Osteocyte (in vitro differentiated cells): ENCODE measurements at regions not wholly inside any gene's neighbourhood (a gene's known extent, or its start where the extent isn't known, plus 50 kb on each side); places are given as distances from the start of the nearest gene placed in this dataset.

Experiments
- DNase-seq: peaks from one replicate; pipeline ENCODE4 v3.0.0; 2021; ENCODE audit warnings: mixed read lengths; ENCODE audit not compliant: unreplicated experiment; ENCODE audit errors: extremely low spot score
- H3K27ac Mint-ChIP-seq: one replicate; pipeline ENCODE4 v1.8.0; 2021; ENCODE audit warnings: mild to moderate bottlenecking, mixed read lengths; ENCODE audit not compliant: unreplicated experiment
- H3K27me3 Mint-ChIP-seq: one replicate; pipeline ENCODE4 v1.8.0; 2021; ENCODE audit warnings: mixed read lengths; ENCODE audit not compliant: unreplicated experiment
- H3K36me3 Mint-ChIP-seq: one replicate; pipeline ENCODE4 v1.8.0; 2021; ENCODE audit warnings: mixed read lengths; ENCODE audit not compliant: unreplicated experiment
- H3K4me1 Mint-ChIP-seq: one replicate; pipeline ENCODE4 v1.8.0; 2021; ENCODE audit warnings: mixed read lengths; ENCODE audit not compliant: unreplicated experiment
- H3K4me3 Mint-ChIP-seq: one replicate; pipeline ENCODE4 v1.8.0; 2021; ENCODE audit warnings: mild to moderate bottlenecking, moderate library complexity, mixed read lengths; ENCODE audit not compliant: unreplicated experiment
- H3K9me3 Mint-ChIP-seq: one replicate; pipeline ENCODE4 v1.8.0; 2021; ENCODE audit warnings: mixed read lengths; ENCODE audit not compliant: unreplicated experiment
- TF ChIP-seq, protein P1 (sequence below): fragments of 200-600 bp; sonication (generic); IDR thresholded peaks from 2 replicates; pipeline ENCODE4 v1.5.0; 2021; ENCODE audit warnings: antibody characterized with exemption, mild to moderate bottlenecking, moderate library complexity

DNA sequence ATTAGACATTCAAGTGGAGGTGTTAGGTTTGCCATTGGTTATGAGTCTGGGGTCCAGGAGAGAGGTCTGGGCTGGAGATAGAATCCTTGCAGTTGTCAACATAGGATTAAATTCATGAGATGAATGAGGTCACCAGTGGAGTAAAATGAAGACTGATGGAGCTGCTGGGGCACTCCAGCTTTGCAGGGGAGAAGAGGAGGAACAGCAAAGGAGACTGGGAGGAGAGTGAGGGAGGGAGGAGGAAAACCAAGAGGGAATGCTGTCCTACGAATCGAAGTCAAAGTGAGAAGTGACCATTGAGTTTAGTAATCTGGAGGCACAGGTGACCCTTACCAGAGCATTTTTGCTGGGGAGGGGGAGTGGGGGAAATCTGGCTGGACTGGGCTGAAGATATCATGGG is 178.2 kb upstream of the NR3C1 start:
- no peak for DNase-seq
- Mint-ChIP-seq H3K27me3 (peaks cover 2% of the 10 kb centered on the region), H3K36me3 (peaks cover 3% of the 10 kb centered on the region), H3K4me1 (peaks cover 19% of the 10 kb centered on the region), H3K27ac (no peak overlapping the region), H3K4me3 (no peak overlapping the region), H3K9me3 (peaks cover 5% of the 10 kb centered on the region)
- TF ChIP-seq, protein P1, sequence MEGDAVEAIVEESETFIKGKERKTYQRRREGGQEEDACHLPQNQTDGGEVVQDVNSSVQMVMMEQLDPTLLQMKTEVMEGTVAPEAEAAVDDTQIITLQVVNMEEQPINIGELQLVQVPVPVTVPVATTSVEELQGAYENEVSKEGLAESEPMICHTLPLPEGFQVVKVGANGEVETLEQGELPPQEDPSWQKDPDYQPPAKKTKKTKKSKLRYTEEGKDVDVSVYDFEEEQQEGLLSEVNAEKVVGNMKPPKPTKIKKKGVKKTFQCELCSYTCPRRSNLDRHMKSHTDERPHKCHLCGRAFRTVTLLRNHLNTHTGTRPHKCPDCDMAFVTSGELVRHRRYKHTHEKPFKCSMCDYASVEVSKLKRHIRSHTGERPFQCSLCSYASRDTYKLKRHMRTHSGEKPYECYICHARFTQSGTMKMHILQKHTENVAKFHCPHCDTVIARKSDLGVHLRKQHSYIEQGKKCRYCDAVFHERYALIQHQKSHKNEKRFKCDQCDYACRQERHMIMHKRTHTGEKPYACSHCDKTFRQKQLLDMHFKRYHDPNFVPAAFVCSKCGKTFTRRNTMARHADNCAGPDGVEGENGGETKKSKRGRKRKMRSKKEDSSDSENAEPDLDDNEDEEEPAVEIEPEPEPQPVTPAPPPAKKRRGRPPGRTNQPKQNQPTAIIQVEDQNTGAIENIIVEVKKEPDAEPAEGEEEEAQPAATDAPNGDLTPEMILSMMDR, result no peak

DNA sequence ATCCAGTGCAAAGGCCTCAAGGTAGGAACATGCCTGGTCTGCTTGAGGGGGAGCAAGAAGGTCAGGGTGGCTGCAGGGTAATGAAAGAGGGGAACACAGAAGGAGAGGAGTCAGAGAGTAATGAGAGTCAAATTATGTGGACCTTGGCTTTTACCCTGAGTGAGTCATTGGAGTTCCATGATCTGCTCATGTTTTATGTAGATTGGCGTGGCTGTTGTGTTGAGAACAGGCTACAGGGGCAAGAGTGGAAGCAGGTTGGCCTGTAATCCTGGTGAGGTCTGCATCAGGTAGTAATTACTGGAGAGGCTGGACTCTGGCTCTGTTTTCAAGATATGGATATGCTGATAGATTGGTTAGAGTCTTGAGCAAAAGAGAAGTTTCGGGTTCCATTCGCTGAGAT is 177.7 kb upstream of the NR3C1 start:
- no peak overlapping the region for H3K4me3 Mint-ChIP-seq
- H3K36me3 Mint-ChIP-seq, result peaks cover 3% of the 10 kb centered on the region
- peaks cover 5% of the 10 kb centered on the region for H3K9me3 Mint-ChIP-seq
- H3K4me1 Mint-ChIP-seq, result peaks cover 21% of the 10 kb centered on the region
- peaks cover 2% of the 10 kb centered on the region for H3K27me3 Mint-ChIP-seq
- no peak overlapping the region for H3K27ac Mint-ChIP-seq
- DNase-seq, result no peak
- TF ChIP-seq, protein P1, result no peak

DNA sequence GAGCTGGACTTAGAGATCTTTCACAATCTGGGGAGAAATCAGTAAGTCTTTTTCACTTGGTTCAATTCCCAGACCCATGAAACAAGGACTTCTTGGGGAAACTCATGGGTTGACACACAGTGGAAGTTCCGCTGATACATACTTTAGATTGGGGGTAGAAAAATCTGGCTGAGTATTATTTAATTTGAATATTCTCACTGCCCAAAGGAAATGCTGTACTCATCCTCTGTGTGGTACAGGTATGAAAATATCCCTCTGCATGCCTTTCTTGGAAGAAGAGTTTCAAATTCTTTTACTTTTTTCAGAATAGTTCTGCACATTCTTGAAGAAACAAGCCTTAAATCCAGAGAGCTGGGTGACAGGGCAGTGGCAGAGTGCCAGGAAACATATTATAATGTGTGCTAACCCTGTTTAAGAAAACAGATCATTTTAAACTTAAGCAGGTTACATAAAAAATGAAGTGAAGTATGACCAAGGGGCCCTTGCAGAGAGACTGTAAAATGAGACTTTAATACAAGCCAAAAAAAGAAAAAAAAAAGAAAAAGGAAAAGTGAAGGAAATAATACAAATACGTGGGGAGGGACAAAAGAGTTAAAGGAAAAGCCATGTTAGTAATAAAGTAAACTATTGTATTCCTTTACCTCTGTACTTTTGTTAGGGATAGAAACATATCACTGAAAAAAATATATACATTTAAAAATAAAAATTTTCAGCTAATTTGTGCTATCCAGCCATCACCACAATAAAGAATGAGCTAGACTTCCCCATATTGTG is 173.4 kb upstream of the NR3C1 start:
- no peak for DNase-seq
- H3K9me3 Mint-ChIP-seq, result peaks cover 5% of the 10 kb centered on the region
- peak overlapping the region; percentile 69 for H3K27ac Mint-ChIP-seq
- TF ChIP-seq, protein P1, result no peak
- peaks cover 21% of the 10 kb centered on the region for H3K4me1 Mint-ChIP-seq
- peaks cover 4% of the 10 kb centered on the region for H3K36me3 Mint-ChIP-seq
- H3K27me3 Mint-ChIP-seq, result peaks cover under 1% of the 10 kb centered on the region
- H3K4me3 Mint-ChIP-seq, result no peak overlapping the region

DNA sequence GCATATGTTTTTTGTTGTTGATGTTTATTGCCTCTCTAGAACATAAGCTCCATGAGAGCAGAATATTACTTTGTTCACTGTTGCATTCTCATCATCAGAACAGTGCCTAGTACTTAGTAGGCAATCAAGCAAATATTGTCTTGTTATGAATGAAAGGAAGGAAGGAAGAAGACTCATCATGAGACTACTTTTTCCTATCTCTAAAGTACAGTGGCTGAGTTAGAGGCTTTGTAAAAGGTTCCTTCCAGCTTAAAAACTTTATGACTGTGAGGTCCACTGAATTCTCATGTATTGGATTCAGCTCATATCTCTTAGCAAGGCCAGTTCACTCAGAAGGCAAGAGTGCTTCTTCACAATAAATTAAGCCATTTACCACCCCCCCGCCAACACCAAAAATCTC is 171.8 kb upstream of the NR3C1 start:
- H3K4me3 Mint-ChIP-seq, result no peak overlapping the region
- H3K27ac Mint-ChIP-seq, result no peak overlapping the region
- peaks cover 20% of the 10 kb centered on the region for H3K4me1 Mint-ChIP-seq
- no peaks in the 10 kb centered on the region for H3K27me3 Mint-ChIP-seq
- TF ChIP-seq, protein P1, result no peak
- H3K9me3 Mint-ChIP-seq, result peaks cover 5% of the 10 kb centered on the region
- peaks cover 4% of the 10 kb centered on the region for H3K36me3 Mint-ChIP-seq
- no peak for DNase-seq

DNA sequence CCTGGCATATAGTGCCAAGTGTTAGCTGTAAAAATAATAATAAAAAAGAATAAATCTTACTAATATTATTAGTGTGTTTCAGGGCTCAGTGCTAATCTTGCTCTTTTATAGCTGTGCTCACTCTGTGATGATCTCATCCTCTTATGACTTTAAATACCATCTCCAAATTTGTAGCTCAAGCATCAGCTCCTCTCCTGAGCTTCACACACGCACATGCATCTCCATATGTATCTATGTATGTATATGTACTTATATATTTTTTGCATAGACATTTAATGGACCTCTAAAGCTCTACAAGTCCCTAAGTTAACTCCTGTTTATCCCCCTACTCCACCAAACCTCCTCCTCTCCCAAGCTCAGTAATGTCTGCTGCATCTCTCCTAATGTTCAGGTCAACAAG is 170.8 kb upstream of the NR3C1 start:
- no peaks in the 10 kb centered on the region for H3K27me3 Mint-ChIP-seq
- no peaks in the 10 kb centered on the region for H3K9me3 Mint-ChIP-seq
- no peak overlapping the region for H3K4me3 Mint-ChIP-seq
- peaks cover 2% of the 10 kb centered on the region for H3K36me3 Mint-ChIP-seq
- H3K27ac Mint-ChIP-seq, result no peak overlapping the region
- TF ChIP-seq, protein P1, result no peak
- no peak for DNase-seq
- H3K4me1 Mint-ChIP-seq, result peaks cover 20% of the 10 kb centered on the region
